OCI-LY3 (cell line): ENCODE measurements at regions not wholly inside any gene's neighbourhood (a gene's known extent, or its start where the extent isn't known, plus 50 kb on each side); places are given as distances from the start of the nearest gene placed in this dataset.

ENCODE experiments used
- H2AFZ ChIP-seq: fragments of 200-600, 300-600 bp; shearing (Covaris generic); 2 replicates; pipeline ENCODE4 v1.6.0; 2014; ENCODE audit warnings: antibody characterized with exemption, low read depth, low read length
- H3K27ac ChIP-seq: fragments of 200-600, 300-600 bp; sonication (generic); 2 replicates; pipeline ENCODE4 v1.5.1; 2014; ENCODE audit warnings: mild to moderate bottlenecking, low read length, moderate library complexity, mixed read lengths
- H3K27me3 ChIP-seq: fragments of 200-600, 300-600 bp; sonication (generic); 2 replicates; pipeline ENCODE4 v1.6.1; 2014; ENCODE audit warnings: low read depth, low read length, mixed read lengths
- H3K36me3 ChIP-seq: fragments of 200-600, 300-600 bp; sonication (generic); replicated peaks from 2 replicates; pipeline ENCODE3; 2014; ENCODE audit warnings: low read depth, low read length, mixed read lengths
- H3K4me1 ChIP-seq: fragments of 300-600, 200-600 bp; sonication (generic); 2 replicates; pipeline ENCODE4 v1.6.1; 2014; ENCODE audit warnings: low read length, mixed read lengths
- H3K4me2 ChIP-seq: fragments of 200-600, 300-600 bp; sonication (generic); 2 replicates; pipeline ENCODE4 v1.6.1; 2014; ENCODE audit warnings: low read length, mixed read lengths
- H3K4me3 ChIP-seq: fragments of 300-600, 200-600 bp; sonication (generic); 2 replicates; pipeline ENCODE4 v1.5.1; 2014; ENCODE audit warnings: antibody characterized with exemption, mild to moderate bottlenecking, low read length, moderate library complexity
- H3K79me2 ChIP-seq: fragments of 300-600, 200-600 bp; shearing (Covaris generic); 2 replicates; pipeline ENCODE4 v1.6.1; 2014; ENCODE audit warnings: mild to moderate bottlenecking, low read length, mixed read lengths
- H3K9ac ChIP-seq: fragments of 300-600, 200-600 bp; shearing (Covaris generic); 2 replicates; pipeline ENCODE4 v1.6.0; 2014; ENCODE audit warnings: mild to moderate bottlenecking, low read length, moderate library complexity
- H3K9me3 ChIP-seq: fragments of 200-600, 300-600 bp; shearing (Covaris generic); 2 replicates; pipeline ENCODE4 v1.6.1; 2014; ENCODE audit warnings: low read length, mixed read lengths; ENCODE audit not compliant: insufficient read depth
- H4K20me1 ChIP-seq: fragments of 200-600, 300-600 bp; sonication (generic); 2 replicates; pipeline ENCODE4 v1.6.1; 2016; ENCODE audit warnings: low read length, mixed read lengths; ENCODE audit not compliant: insufficient read depth
- EZH2phosphoT487 ChIP-seq: fragments of 200-600 bp; shearing (Covaris generic); IDR thresholded peaks from 2 replicates; pipeline ENCODE4 v1.6.1; 2018; ENCODE audit warnings: antibody characterized with exemption, mixed run types, low read depth
- TF ChIP-seq, protein P1 (sequence below): fragments of 200-600, 300-600 bp; sonication (generic); IDR thresholded peaks from 2 replicates; pipeline ENCODE4 v1.5.1; 2014; ENCODE audit warnings: antibody characterized with exemption, low read length, low read depth

DNA sequence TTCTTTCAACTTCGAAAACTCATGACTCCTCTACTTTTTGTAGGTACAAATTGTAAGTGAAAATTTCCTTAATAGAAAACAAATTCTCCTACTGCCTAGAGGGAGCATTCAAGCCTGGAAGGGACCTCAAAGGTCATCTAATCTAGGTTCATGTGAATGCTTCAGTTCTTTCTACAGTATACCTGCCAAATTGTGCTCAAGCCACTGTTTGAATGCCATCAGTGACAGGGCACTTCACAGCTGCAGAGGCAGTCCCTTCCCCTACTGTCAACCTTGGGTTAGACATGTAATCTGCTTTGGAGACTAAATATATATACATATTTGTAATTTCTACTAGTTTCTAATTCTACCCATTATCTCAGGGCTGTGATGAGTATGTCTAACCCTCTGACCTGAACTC is 681.3 kb upstream of the CDH2 start:
- TF ChIP-seq EZH2phosphoT487: no peak
- TF ChIP-seq, protein P1, sequence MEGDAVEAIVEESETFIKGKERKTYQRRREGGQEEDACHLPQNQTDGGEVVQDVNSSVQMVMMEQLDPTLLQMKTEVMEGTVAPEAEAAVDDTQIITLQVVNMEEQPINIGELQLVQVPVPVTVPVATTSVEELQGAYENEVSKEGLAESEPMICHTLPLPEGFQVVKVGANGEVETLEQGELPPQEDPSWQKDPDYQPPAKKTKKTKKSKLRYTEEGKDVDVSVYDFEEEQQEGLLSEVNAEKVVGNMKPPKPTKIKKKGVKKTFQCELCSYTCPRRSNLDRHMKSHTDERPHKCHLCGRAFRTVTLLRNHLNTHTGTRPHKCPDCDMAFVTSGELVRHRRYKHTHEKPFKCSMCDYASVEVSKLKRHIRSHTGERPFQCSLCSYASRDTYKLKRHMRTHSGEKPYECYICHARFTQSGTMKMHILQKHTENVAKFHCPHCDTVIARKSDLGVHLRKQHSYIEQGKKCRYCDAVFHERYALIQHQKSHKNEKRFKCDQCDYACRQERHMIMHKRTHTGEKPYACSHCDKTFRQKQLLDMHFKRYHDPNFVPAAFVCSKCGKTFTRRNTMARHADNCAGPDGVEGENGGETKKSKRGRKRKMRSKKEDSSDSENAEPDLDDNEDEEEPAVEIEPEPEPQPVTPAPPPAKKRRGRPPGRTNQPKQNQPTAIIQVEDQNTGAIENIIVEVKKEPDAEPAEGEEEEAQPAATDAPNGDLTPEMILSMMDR: no peak
- H3K27me3 ChIP-seq: no peaks in the 10 kb centered on the region
- no peak overlapping the region for H3K4me2 ChIP-seq

DNA sequence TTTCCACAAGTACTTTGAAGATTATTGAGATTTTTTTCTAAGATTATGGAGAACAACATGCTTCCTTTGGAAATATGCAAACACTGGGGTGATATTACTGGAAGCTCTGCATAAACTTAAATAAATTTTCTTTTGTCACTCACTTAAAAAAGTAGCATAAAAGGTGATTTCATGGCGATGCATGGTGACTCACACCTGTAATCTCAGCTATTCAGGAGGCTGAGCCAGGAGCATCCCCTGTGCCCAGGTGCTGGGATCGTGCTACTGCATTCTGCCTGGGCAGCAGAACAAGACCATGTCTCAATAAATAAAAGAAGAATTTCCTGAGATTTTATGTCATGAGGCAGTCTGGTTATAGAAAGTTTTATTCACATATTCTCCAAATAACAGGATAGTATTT is 679.1 kb upstream of the CDH2 start:
- TF ChIP-seq, protein P1: no peak
- no peak for TF ChIP-seq EZH2phosphoT487
- no peak overlapping the region for H2AFZ ChIP-seq
- no peak overlapping the region for H3K4me2 ChIP-seq
- no peaks in the 10 kb centered on the region for H3K27me3 ChIP-seq
- no peak overlapping the region for H3K27ac ChIP-seq
- H4K20me1 ChIP-seq: no peaks in the 10 kb centered on the region
- H3K4me3 ChIP-seq: no peak overlapping the region
- no peaks in the 10 kb centered on the region for H3K9me3 ChIP-seq
- no peaks in the 10 kb centered on the region for H3K79me2 ChIP-seq
- no peaks in the 10 kb centered on the region for H3K4me1 ChIP-seq
- H3K36me3 ChIP-seq: no peaks in the 10 kb centered on the region
- H3K9ac ChIP-seq: no peak overlapping the region

More for the DNA sequence above, 681.3 kb upstream of the CDH2 start:
- no peak overlapping the region for H3K4me3 ChIP-seq
- H3K4me1 ChIP-seq: no peaks in the 10 kb centered on the region
- H3K36me3 ChIP-seq: no peaks in the 10 kb centered on the region
- no peaks in the 10 kb centered on the region for H4K20me1 ChIP-seq
- H3K27ac ChIP-seq: no peak overlapping the region
- no peaks in the 10 kb centered on the region for H3K79me2 ChIP-seq
- no peak overlapping the region for H2AFZ ChIP-seq
- H3K9ac ChIP-seq: no peak overlapping the region
- no peaks in the 10 kb centered on the region for H3K9me3 ChIP-seq

DNA sequence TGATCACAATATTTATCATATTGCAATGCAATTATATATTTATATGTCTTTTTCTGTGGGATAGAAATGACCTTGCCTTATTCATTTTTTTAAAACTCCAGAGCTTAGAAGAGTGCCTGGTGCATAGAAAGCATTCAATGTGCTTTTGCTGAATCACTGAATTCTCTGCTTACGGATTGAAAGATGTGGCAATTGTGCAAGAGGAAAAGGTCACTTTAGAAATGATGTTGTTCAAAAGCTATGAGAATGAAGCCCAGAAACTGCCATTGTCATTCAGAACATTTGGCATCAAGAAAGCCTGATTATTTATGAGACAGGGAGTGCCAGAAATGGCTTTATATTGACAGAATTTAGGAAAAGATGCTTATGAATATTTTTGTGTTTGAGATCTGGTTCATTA is 678.6 kb upstream of the CDH2 start:
- Histone ChIP-seq H3K4me3 (no peak overlapping the region), H3K9me3 (no peaks in the 10 kb centered on the region), H3K79me2 (no peaks in the 10 kb centered on the region), H3K4me1 (no peaks in the 10 kb centered on the region), H4K20me1 (no peaks in the 10 kb centered on the region), H3K27me3 (no peaks in the 10 kb centered on the region), H3K36me3 (no peaks in the 10 kb centered on the region), H3K9ac (no peak overlapping the region), H3K27ac (no peak overlapping the region), H2AFZ (no peak overlapping the region), H3K4me2 (no peak overlapping the region)
- TF ChIP-seq, protein P1: no peak
- TF ChIP-seq EZH2phosphoT487: no peak

DNA sequence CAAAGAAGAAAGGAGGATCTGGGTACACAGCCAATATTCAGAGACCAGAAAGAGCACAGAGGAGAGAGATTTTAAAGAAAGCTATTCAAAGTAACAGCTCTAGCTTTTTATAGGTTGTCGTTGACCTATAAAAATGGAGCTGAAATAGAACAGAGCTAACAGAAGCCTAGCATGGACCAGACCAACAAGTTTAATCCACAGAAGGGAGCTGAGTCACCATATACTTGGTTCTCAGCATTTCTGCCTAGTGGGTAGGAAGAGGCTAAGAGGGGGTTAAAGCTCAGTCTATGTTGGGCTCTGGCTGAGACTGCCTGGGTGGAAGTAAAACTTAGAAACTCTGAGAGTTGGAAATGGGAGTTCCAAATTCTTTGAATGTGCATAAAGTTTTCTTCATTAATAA is 678.0 kb upstream of the CDH2 start:
- H2AFZ ChIP-seq: no peak overlapping the region
- H3K79me2 ChIP-seq: no peaks in the 10 kb centered on the region
- no peak overlapping the region for H3K4me2 ChIP-seq
- H3K27me3 ChIP-seq: no peaks in the 10 kb centered on the region
- TF ChIP-seq EZH2phosphoT487: no peak
- TF ChIP-seq, protein P1: no peak
- H3K36me3 ChIP-seq: no peaks in the 10 kb centered on the region
- H3K4me3 ChIP-seq: no peak overlapping the region
- no peak overlapping the region for H3K9ac ChIP-seq
- no peak overlapping the region for H3K27ac ChIP-seq
- H4K20me1 ChIP-seq: no peaks in the 10 kb centered on the region
- no peaks in the 10 kb centered on the region for H3K9me3 ChIP-seq
- H3K4me1 ChIP-seq: no peaks in the 10 kb centered on the region
